RWPE2 (cell line): ENCODE measurements at regions not wholly inside any gene's neighbourhood (a gene's known extent, or its start where the extent isn't known, plus 50 kb on each side); places are given as distances from the start of the nearest gene placed in this dataset.

Experiments
- ATAC-seq: fragments of 200-7000 bp; cut with Tn5 transposase; 3 replicates; pipeline ENCODE4 v1.9.1; 2021; ENCODE audit warnings: low read depth
- DNase-seq: peaks from one replicate; pipeline ENCODE4 v3.0.0-alpha.2; 2020; ENCODE audit warnings: low spot score
- H3K27ac ChIP-seq: fragments of 450-650 bp; 2 replicates; pipeline ENCODE4 v1.5.1; 2017; ENCODE audit warnings: mild to moderate bottlenecking; ENCODE audit not compliant: poor library complexity, severe bottlenecking
- H3K27me3 ChIP-seq: fragments of 250-450 bp; sonication (Bioruptor Pico); 2 replicates; pipeline ENCODE4 v1.5.1; 2021; ENCODE audit warnings: mild to moderate bottlenecking, moderate library complexity; ENCODE audit not compliant: insufficient read depth, poor library complexity, severe bottlenecking
- H3K36me3 ChIP-seq: fragments of 250-450 bp; sonication (Bioruptor Pico); 2 replicates; pipeline ENCODE4 v1.5.1; 2020; ENCODE audit warnings: low read depth, mild to moderate bottlenecking, moderate library complexity
- H3K4me1 ChIP-seq: fragments of 250-450 bp; sonication (Bioruptor Pico); 2 replicates; pipeline ENCODE4 v1.5.1; 2021; ENCODE audit warnings: mild to moderate bottlenecking, moderate library complexity; ENCODE audit not compliant: insufficient read depth, poor library complexity, severe bottlenecking
- H3K4me3 ChIP-seq: fragments of 250-450 bp; sonication (Bioruptor Pico); 2 replicates; pipeline ENCODE4 v1.5.1; 2021; ENCODE audit warnings: mild to moderate bottlenecking, moderate library complexity; ENCODE audit not compliant: severe bottlenecking
- H3K9me3 ChIP-seq: fragments of 250-450 bp; sonication (Bioruptor Pico); 2 replicates; pipeline ENCODE4 v1.5.1; 2021; ENCODE audit warnings: mild to moderate bottlenecking, moderate library complexity; ENCODE audit not compliant: severe bottlenecking
- TF ChIP-seq, protein P1 (sequence below): fragments of 450-650 bp; IDR thresholded peaks from one replicate; pipeline ENCODE4 v1.5.1; 2017; ENCODE audit warnings: mild to moderate bottlenecking, moderate library complexity; ENCODE audit not compliant: poor library complexity, severe bottlenecking

DNA sequence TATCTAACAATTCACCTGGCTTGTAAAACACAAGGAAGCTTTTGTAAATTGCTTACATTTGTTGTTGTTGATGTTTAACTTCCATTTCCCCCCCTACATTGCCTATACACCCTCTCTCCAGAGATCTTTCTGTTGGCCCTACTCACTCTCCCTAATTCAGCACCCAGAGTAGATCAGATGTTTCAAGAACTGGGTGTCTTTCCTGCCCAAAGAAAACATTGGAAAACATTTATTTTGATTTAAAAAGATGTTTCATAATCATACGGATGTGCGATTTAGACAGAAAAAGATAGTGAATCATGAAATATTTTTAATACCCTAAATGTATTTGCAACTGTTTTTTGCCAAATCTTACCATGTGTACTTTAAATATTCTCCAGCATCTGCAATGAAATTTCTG is 446.4 kb upstream of the RGS6 start:
- Histone ChIP-seq H3K36me3 (no peaks in the 10 kb centered on the region; the same call in 1 of the 2 replicates), H3K27ac (no peak overlapping the region), H3K9me3 (no peaks in the 10 kb centered on the region), H3K4me3 (no peak overlapping the region), H3K27me3 (no peaks in the 10 kb centered on the region), H3K4me1 (peaks cover 8% of the 10 kb centered on the region)
- TF ChIP-seq, protein P1, sequence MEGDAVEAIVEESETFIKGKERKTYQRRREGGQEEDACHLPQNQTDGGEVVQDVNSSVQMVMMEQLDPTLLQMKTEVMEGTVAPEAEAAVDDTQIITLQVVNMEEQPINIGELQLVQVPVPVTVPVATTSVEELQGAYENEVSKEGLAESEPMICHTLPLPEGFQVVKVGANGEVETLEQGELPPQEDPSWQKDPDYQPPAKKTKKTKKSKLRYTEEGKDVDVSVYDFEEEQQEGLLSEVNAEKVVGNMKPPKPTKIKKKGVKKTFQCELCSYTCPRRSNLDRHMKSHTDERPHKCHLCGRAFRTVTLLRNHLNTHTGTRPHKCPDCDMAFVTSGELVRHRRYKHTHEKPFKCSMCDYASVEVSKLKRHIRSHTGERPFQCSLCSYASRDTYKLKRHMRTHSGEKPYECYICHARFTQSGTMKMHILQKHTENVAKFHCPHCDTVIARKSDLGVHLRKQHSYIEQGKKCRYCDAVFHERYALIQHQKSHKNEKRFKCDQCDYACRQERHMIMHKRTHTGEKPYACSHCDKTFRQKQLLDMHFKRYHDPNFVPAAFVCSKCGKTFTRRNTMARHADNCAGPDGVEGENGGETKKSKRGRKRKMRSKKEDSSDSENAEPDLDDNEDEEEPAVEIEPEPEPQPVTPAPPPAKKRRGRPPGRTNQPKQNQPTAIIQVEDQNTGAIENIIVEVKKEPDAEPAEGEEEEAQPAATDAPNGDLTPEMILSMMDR, result no peak
- DNase-seq (no peak), ATAC-seq (no peak)

DNA sequence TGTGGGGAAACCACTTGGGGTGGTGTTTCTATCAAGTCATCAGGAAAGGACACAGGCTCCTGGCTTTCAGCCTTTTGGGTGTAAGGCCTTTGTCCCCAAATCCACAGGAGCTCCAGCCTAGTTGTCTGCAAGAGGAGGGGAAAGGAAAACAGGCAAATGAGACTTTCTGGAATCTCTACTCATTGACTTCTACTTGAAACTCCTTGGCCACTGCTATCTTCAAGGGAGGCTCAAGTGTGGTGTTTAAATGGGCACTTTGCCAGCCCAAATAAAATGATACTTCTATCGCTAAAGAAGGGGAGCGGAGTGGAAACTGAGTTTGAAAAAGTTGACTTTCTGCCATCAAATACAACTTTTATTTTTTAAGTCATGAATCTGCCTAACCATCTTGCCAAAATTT is 445.9 kb upstream of the RGS6 start:
- TF ChIP-seq, protein P1, result no peak
- Histone ChIP-seq H3K4me1 (peaks cover 8% of the 10 kb centered on the region), H3K4me3 (no peak overlapping the region), H3K9me3 (no peaks in the 10 kb centered on the region), H3K36me3 (no peaks in the 10 kb centered on the region; the same call in 1 of the 2 replicates), H3K27ac (no peak overlapping the region), H3K27me3 (no peaks in the 10 kb centered on the region)
- DNase-seq (no peak), ATAC-seq (no peak)

DNA sequence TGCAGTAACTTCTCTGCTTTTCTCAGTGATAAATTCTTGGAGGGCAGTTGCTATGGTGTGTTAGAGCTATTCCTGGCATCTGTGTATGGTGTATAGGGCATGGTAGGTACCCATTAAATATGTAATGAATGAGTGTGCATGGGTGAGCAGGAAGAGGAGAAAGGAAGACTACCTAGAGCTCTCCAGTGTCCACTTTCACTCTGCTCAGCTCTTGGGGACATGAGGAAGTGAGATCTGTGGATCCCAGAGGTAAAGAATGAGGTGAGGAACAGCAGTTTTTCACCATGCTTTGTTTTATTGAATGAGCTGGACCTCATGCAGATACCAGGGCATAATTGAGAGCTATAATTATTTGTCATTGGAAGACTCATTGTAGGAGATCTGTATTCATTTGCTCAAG is 444.8 kb upstream of the RGS6 start:
- Histone ChIP-seq H3K9me3 (no peaks in the 10 kb centered on the region), H3K4me3 (no peak overlapping the region), H3K27ac (no peak overlapping the region), H3K36me3 (no peaks in the 10 kb centered on the region; the same call in 1 of the 2 replicates), H3K27me3 (no peaks in the 10 kb centered on the region), H3K4me1 (peaks cover 8% of the 10 kb centered on the region)
- TF ChIP-seq, protein P1, result no peak
- ATAC-seq (peak; percentile 23; the same call in 1 of the 3 replicates), DNase-seq (no peak)

DNA sequence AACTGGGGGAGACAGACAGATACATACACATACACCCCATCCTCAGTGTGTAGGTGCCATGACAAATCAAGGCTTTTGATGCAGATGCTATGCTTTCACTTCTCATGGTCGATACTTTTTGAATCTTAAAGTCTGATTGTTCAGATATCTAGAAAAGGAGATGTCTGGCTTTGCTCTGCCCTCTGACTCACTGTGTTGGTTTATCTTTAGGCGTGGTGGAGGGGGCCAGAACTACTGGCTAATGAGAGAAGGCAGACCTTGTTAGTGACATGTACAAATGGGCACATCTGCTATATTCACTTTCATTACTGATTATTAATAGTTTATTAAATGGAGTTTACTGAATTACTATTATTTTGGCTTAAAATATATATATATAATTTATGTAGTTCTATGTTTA is 444.3 kb upstream of the RGS6 start:
- H3K27me3 ChIP-seq, result no peaks in the 10 kb centered on the region
- peak; percentile 59; the same call in 2 of the 3 replicates for ATAC-seq
- H3K27ac ChIP-seq, result no peak overlapping the region

DNA sequence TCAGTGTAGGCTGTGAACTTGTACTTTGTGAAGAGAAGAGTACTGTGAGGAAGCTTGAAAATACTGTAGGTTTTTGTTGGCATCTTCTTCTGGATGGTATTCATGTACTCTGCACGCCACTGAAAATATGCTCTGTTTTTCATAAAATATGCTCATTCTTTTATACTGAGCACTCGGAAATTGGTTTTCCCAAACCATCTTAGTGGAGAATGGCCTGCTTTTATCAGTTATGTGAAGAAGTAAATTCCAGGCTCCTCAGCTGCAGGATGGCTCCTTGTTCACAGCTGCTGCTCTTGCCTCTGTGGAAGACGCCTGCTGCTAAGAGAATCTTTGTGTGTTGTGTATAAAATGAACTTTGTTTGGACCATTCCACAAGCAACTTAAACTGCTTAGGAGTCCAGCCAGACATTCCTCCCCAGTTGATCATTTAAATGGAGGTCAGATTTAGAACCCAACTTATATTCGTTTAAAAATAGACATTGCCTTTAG is 443.5 kb upstream of the RGS6 start:
- no peak for ATAC-seq
- no peak for DNase-seq
- Histone ChIP-seq H3K4me3 (no peak overlapping the region), H3K9me3 (no peaks in the 10 kb centered on the region), H3K4me1 (peaks cover 8% of the 10 kb centered on the region), H3K36me3 (no peaks in the 10 kb centered on the region; the same call in 1 of the 2 replicates), H3K27me3 (no peaks in the 10 kb centered on the region), H3K27ac (no peak overlapping the region)
- TF ChIP-seq, protein P1, result no peak

More for the DNA sequence above, 444.3 kb upstream of the RGS6 start:
- Histone ChIP-seq H3K9me3 (no peaks in the 10 kb centered on the region), H3K4me1 (peaks cover 8% of the 10 kb centered on the region), H3K36me3 (no peaks in the 10 kb centered on the region; the same call in 1 of the 2 replicates), H3K4me3 (no peak overlapping the region)
- DNase-seq, result no peak
- TF ChIP-seq, protein P1, result no peak
